GM13977 (cell line): ENCODE measurements at regions not wholly inside any gene's neighbourhood (a gene's known extent, or its start where the extent isn't known, plus 50 kb on each side); places are given as distances from the start of the nearest gene placed in this dataset.

Experiments
- DNase-seq: peaks from one replicate; pipeline ENCODE4 v3.0.0; 2012; ENCODE audit warnings: low spot score
- in situ Hi-C: fragments of 300-500 bp; cut with MboI; formaldehyde crosslinking; loops from one replicate; pipeline ENCODE4 v1.12.0; 2022; ENCODE audit warnings: low sequenced_read_pairs, low pct_unique_long_range_greater_than_20kb, mixed read lengths, inconsistent platforms; ENCODE audit not compliant: unreplicated experiment
- TF ChIP-seq, protein P1 (sequence below): IDR thresholded peaks from 2 replicates; pipeline ENCODE4 v1.5.1; 2012; ENCODE audit warnings: mild to moderate bottlenecking, control low read depth; ENCODE audit not compliant: insufficient read depth; ENCODE audit errors: extremely low read depth, missing control alignments

GRCh38 chr4:31234494-31234893 lies 514.3 kb downstream of the PCDH7 start:
- TF ChIP-seq, protein P1, sequence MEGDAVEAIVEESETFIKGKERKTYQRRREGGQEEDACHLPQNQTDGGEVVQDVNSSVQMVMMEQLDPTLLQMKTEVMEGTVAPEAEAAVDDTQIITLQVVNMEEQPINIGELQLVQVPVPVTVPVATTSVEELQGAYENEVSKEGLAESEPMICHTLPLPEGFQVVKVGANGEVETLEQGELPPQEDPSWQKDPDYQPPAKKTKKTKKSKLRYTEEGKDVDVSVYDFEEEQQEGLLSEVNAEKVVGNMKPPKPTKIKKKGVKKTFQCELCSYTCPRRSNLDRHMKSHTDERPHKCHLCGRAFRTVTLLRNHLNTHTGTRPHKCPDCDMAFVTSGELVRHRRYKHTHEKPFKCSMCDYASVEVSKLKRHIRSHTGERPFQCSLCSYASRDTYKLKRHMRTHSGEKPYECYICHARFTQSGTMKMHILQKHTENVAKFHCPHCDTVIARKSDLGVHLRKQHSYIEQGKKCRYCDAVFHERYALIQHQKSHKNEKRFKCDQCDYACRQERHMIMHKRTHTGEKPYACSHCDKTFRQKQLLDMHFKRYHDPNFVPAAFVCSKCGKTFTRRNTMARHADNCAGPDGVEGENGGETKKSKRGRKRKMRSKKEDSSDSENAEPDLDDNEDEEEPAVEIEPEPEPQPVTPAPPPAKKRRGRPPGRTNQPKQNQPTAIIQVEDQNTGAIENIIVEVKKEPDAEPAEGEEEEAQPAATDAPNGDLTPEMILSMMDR: no peak
- in situ Hi-C loops: no loop called here
- no peak for DNase-seq

- DNase-seq: no peak
- TF ChIP-seq, protein P1: no peak
- in situ Hi-C loops: no loop called here
Measured at GRCh38 chr4:31234901-31235300, 514.7 kb downstream of the PCDH7 start.

- in situ Hi-C loops: no loop called here
- TF ChIP-seq, protein P1: no peak
Measured at GRCh38 chr4:31236020-31236638, 516.0 kb downstream of the PCDH7 start.

DNA sequence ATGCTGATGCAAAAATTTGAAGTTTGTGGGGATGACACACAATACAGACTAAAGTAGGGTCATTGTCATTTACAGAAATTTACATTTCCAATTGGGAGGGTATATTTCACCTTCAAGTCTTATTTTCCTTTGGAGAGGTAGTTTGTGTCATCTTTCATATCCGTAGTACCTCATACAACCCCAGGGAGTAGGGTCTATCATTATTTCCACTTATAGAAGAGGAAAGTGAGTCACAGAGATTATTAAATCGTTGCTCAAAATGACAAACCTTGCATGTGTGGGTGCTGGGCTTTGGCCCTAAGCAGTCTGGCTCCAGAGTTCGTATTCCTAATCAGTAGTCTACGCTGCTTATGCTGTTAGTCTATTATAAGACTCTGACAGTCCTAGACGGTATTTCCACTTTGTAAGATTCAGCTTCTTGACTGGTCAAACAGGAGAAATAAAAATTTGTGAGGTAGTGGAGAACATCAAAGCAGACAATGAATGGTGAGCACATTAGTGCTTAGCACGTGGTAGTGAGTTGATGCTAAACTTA lies 516.5 kb downstream of the PCDH7 start:
- DNase-seq: no peak
- in situ Hi-C loops: no loop called here
- TF ChIP-seq, protein P1: no peak

More at GRCh38 chr4:31236020-31236638, 516.0 kb downstream of the PCDH7 start:
- no peak for DNase-seq

DNA sequence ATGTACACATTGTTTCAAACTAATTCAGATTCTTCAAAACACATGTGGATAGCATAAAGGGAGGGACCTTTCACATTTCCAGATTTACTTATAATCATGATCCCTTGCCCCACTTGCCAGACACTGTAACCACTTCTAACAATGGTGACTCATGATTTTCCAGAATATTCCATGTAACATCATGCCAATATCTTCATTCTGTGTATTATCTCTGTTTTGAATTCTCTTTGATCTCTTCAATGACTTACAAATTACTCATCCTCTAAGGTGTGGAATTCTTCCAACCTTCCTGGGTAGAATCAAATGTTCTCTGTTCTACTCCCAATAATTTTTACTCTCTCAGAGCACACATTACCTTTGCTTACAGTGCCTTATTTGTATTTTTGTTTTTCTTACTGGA lies 517.1 kb downstream of the PCDH7 start:
- in situ Hi-C loops: no loop called here
- TF ChIP-seq, protein P1: no peak
- no peak for DNase-seq

- TF ChIP-seq, protein P1: no peak
- DNase-seq: no peak
- in situ Hi-C loops: no loop called here
Measured at GRCh38 chr4:31239886-31240285, 519.7 kb downstream of the PCDH7 start.
